Body of pancreas (tissue), 4 donors: ENCODE measurements at regions not wholly inside any gene's neighbourhood (a gene's known extent, or its start where the extent isn't known, plus 50 kb on each side); places are given as distances from the start of the nearest gene placed in this dataset.

Experiments
- ATAC-seq: fragments of 150-250 bp; one replicate; pipeline ENCODE4 v1.9.1; 2016
- DNase-seq, 4 donors: peaks; one replicate each; pipeline ENCODE4 v3.0.0-alpha.2; 2019
- H3K27ac ChIP-seq, 4 donors: fragments of 200-600 bp; sonication (generic); 1 replicate in 3 of 4; 2 replicates in 1 of 4; pipeline versions ENCODE4 v1.5.1 to v1.6.1; 2016 to 2019; ENCODE audit warnings: mild to moderate bottlenecking in 1 of 4, mixed read lengths in 1 of 4, moderate library complexity in 1 of 4
- H3K27me3 ChIP-seq, 2 donors: fragments of 200-600 bp; sonication (generic); one replicate each; pipeline ENCODE4 v1.6.0; 2016; ENCODE audit warnings: mild to moderate bottlenecking in 1 of 2
- H3K36me3 ChIP-seq, 2 donors: fragments of 200-600 bp; sonication (generic); replicated peaks in 1 of 2; 2 replicates each; pipeline ENCODE4 v1.5.1; 2016; ENCODE audit warnings: low read depth in 2 of 2; ENCODE audit not compliant: insufficient read depth in 1 of 2
- H3K4me1 ChIP-seq: fragments of 200-600 bp; sonication (generic); one replicate; pipeline ENCODE4 v1.6.0; 2016
- H3K4me3 ChIP-seq, 2 donors: fragments of 200-600 bp; sonication (generic); 1 replicate in 1 of 2; 2 replicates in 1 of 2; pipeline ENCODE4 v1.5.1; 2016 to 2019
- H3K9me3 ChIP-seq, 3 donors: fragments of 200-600 bp; sonication (generic); 1 replicate in 2 of 3; 2 replicates in 1 of 3; pipeline ENCODE4 v1.5.1; 2016
- POLR2A ChIP-seq, 3 donors: fragments of 450-650 bp; IDR thresholded peaks; one replicate each; pipeline ENCODE4 v1.6.1; 2016; ENCODE audit warnings: antibody characterized with exemption in 3 of 3, mild to moderate bottlenecking in 2 of 3
- WGBS, 2 donors: methylation state at CpG; one replicate each; pipeline ENCODE4 v1.1.5; 2017; 5-methylcytosine and 5-hydroxymethylcytosine counted together
- intact Hi-C: fragments of 100-400 bp; cut with DNase I; formaldehyde crosslinking; loops from one replicate; pipeline ENCODE4 v1.15.1; 2023
- TF ChIP-seq, protein P1 (sequence below), 7 experiments: fragments of 450-650 bp in 4 of 7; fragments of 200-600 bp in 3 of 7; sonication (generic) in 3 of 7; IDR thresholded peaks; one replicate each; pipeline ENCODE4 v1.5.1; 2016 to 2019; ENCODE audit warnings: antibody characterized with exemption in 7 of 7

- DNase-seq (no peak), ATAC-seq (no peak)
- Histone ChIP-seq H3K9me3 (no peaks in the 10 kb centered on the region), H3K27me3 (no peaks in the 10 kb centered on the region), H3K36me3 (no peaks in the 10 kb centered on the region), H3K27ac (no peak overlapping the region), H3K4me3 (no peak overlapping the region), H3K4me1 (no peaks in the 10 kb centered on the region)
- WGBS, 2 donors = 60 to 71% methylated on average over 3 of the region's 3 CpGs
- intact Hi-C loops = no loop called here
- TF ChIP-seq POLR2A (IDR thresholded peaks at IDR 0.05) = no peak
- TF ChIP-seq, protein P1, sequence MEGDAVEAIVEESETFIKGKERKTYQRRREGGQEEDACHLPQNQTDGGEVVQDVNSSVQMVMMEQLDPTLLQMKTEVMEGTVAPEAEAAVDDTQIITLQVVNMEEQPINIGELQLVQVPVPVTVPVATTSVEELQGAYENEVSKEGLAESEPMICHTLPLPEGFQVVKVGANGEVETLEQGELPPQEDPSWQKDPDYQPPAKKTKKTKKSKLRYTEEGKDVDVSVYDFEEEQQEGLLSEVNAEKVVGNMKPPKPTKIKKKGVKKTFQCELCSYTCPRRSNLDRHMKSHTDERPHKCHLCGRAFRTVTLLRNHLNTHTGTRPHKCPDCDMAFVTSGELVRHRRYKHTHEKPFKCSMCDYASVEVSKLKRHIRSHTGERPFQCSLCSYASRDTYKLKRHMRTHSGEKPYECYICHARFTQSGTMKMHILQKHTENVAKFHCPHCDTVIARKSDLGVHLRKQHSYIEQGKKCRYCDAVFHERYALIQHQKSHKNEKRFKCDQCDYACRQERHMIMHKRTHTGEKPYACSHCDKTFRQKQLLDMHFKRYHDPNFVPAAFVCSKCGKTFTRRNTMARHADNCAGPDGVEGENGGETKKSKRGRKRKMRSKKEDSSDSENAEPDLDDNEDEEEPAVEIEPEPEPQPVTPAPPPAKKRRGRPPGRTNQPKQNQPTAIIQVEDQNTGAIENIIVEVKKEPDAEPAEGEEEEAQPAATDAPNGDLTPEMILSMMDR (IDR thresholded peaks at IDR 0.05) = no peak
Observed at GRCh38 chr3:46138581-46138980, 69.5 kb downstream of the CCR1 start.

- ATAC-seq (no peak), DNase-seq (peak in 1 of 4 donors; percentile 20)
- no peak overlapping the region for H3K27ac ChIP-seq
- H3K27me3 ChIP-seq = no peaks in the 10 kb centered on the region
- WGBS, 2 donors = 53 to 63% methylated on average over 3 of the region's 3 CpGs
- H3K36me3 ChIP-seq = no peaks in the 10 kb centered on the region
- intact Hi-C loops = no loop called here
- TF ChIP-seq, protein P1 (IDR thresholded peaks at IDR 0.05) = no peak
- TF ChIP-seq POLR2A (IDR thresholded peaks at IDR 0.05) = no peak
- H3K4me1 ChIP-seq = no peaks in the 10 kb centered on the region
- no peak overlapping the region for H3K4me3 ChIP-seq
- H3K9me3 ChIP-seq = no peaks in the 10 kb centered on the region
Observed at GRCh38 chr3:46135475-46135874, 72.6 kb downstream of the CCR1 start.

DNA sequence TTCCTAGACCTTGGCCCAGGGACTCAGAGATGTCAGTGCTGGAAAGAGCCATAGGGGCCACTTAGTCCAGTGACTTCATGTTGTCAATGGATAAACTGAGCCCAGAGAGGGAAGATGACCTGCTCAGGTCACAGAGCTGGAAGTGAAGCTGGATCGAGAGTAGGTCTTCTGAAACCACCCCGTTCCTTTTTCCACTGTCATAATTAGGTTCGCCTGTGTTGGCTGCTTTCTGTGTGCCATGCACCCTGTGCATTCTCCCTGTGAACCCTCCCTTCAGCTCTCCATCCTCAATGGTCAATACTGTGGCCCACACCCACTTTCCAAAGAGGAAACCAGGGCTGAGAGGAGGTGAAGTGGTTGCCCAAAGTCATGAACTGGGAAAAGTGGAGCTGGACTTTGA lies 74.8 kb downstream of the CCR1 start:
- no peak for ATAC-seq
- Histone ChIP-seq H3K4me3 (no peak overlapping the region), H3K27me3 (no peaks in the 10 kb centered on the region), H3K4me1 (no peaks in the 10 kb centered on the region), H3K36me3 (no peaks in the 10 kb centered on the region), H3K9me3 (no peaks in the 10 kb centered on the region), H3K27ac (no peak overlapping the region)
- intact Hi-C loops = no loop called here
- 44 to 64% methylated on average over 3 of the region's 3 CpGs for WGBS, 2 donors
- DNase-seq = no peak
- no peak for TF ChIP-seq POLR2A (IDR thresholded peaks at IDR 0.05)
- TF ChIP-seq, protein P1 (IDR thresholded peaks at IDR 0.05) = no peak

DNA sequence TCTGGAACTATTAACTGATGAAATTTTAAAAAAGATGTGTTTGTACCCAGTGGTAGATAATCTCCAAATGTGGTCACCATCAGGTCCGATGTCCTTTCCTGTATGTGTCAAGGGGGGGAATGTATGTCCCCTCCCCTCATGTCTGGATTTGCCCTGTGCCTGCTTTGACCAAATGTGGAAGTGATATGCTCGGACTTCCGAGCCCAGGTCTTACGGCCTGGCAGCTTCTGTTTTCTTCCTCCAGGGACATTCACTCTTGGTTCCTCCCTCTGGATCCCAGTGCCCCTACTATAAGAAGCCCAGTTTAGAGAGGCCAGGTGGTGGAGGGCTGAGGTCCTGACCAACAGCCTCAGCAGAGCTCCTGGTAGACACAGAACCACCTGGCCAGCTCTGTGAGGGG lies 75.5 kb downstream of the CCR1 start:
- H3K27ac ChIP-seq = no peak overlapping the region
- no peak for ATAC-seq
- TF ChIP-seq POLR2A (IDR thresholded peaks at IDR 0.05) = no peak
- TF ChIP-seq, protein P1 (IDR thresholded peaks at IDR 0.05) = no peak
- no peaks in the 10 kb centered on the region for H3K27me3 ChIP-seq
- no peaks in the 10 kb centered on the region for H3K36me3 ChIP-seq
- H3K4me1 ChIP-seq = no peaks in the 10 kb centered on the region
- 66 to 74% methylated on average over 4 of the region's 4 CpGs for WGBS, 2 donors
- intact Hi-C loops = no loop called here
- H3K4me3 ChIP-seq = no peak overlapping the region
- peak in 1 of 4 donors; percentile 23 for DNase-seq
- no peaks in the 10 kb centered on the region for H3K9me3 ChIP-seq

- DNase-seq (no peak), ATAC-seq (no peak)
- no peak overlapping the region for H3K27ac ChIP-seq
- H3K9me3 ChIP-seq = no peaks in the 10 kb centered on the region
- no peaks in the 10 kb centered on the region for H3K36me3 ChIP-seq
- no peaks in the 10 kb centered on the region for H3K4me1 ChIP-seq
- WGBS, 2 donors = 71 to 85% methylated on average over 7 to 8 of the region's 8 CpGs
- H3K4me3 ChIP-seq = no peak overlapping the region
- intact Hi-C loops = no loop called here
- TF ChIP-seq, protein P1 (IDR thresholded peaks at IDR 0.05) = no peak
- no peak for TF ChIP-seq POLR2A (IDR thresholded peaks at IDR 0.05)
- H3K27me3 ChIP-seq = no peaks in the 10 kb centered on the region
Observed at GRCh38 chr3:46131884-46132450, 76.1 kb downstream of the CCR1 start.
